GM18858 (cell line): ENCODE measurements at regions not wholly inside any gene's neighbourhood (a gene's known extent, or its start where the extent isn't known, plus 50 kb on each side); places are given as distances from the start of the nearest gene placed in this dataset.
"Not testable (repeated sequence)": the region's sequence is repeated elsewhere in the genome, so short reads cannot be mapped to it uniquely, and the experiment has no call there.

Source experiments
- ATAC-seq: cut with Tn5 transposase; IDR thresholded peaks from one replicate; pipeline ENCODE4 v1.9.1; 2021; ENCODE audit not compliant: unreplicated experiment

DNA sequence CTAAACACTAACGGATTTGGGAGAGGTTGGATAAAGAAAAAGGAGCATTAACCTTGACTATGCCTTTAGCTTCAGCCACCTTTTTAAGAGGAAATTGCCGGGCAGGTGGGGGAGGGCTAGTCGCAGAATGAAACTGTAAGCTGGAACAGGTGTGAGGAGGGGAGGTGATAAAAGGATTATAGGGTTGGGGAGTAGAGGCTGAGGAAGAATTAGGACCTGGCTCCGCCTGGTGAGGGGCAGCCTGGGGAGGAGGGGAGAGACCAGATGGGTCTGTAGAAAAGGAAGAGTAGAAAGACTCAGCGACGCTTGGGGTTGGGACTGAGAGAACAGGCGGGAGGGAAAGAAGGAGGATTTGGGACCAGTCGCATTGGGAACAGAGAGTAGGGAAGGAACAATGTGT is 376.4 kb upstream of the MEX3C start:
- not testable (repeated sequence) for ATAC-seq

DNA sequence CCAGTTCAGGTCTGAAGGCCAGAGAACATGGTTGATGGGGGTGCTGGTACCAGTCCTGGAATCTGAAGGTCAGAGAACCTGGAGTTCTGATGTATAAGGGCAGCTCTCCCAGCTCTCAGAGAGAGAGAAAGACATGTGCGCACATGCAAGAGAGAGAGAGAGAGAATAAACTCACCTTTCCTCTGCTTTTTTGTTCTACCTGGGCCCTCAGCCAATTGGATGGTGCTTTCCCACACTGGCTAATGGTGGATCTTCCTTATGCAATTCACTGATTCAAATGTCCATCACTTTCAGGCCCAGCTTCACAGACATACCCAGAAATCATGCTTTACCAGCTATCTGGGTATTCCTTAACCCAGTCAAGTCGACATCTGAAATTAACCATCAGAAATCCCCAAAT is 377.7 kb upstream of the MEX3C start:
- no peak for ATAC-seq

DNA sequence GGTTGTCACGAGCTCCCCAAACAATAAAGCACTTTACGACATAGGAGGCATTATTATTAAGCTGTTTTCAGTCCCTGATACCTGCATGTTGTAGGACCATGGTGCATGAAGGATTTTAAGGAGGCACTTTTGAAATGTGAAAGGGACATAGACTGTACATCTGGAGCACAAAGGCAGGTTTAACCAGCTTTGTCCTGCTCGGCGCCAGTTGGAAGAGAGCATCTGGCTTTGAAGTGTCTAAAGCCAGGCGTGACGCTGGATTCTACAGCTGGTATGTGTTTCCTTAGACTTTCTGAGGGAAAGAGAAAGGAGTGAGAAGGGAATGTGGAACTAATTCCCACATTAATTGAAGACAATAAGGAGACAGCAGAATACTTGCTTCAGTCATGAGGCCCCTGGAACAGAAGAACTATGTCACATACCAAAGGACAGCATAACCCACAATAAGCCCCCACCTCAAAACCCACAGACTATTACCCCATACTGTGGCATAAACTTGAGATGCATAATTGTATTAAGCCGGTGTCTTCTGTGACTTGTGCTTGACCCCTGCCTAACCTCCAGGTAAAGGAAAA is 381.0 kb upstream of the MEX3C start:
- no peak for ATAC-seq

DNA sequence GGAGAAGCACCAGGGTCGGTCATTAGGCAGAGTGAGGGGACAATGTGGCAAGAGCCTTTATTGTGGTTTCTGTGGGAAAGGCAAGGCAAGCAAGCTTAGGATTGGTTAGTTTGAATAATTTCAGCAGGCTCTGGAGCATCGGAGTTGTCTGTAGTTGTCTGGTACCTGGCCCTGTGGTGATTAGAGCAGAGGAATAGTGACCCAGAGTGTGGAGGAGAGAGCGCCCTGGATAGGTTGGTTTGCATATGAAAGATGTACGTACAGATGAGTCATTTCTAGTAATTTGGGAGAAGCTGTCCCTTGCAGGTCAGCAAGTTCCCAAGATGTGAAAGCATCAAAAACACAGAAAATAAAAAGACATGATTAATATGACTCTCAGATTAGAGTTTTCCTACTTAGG is 383.1 kb upstream of the MEX3C start:
- ATAC-seq = no peak

DNA sequence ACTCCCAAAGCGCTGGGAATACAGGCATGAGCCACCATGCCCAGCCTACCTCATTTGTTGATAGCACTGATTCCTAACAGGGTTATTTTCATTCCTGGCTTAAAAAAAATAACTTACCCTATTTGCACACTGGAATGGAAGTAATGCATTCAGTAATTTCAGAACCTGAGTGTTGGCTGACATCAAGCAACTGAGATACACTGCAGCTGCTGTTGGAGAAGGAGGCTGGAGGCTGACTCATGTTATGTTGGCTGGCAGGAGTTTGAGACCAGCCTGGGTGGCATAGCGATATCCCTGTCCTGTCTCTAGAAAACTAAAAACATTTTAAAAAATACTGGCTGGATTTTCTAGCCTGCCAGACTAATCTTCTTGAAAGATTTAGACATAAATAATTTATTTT is 385.1 kb upstream of the MEX3C start:
- no peak for ATAC-seq

- no peak for ATAC-seq
These were observed 391.1 kb upstream of the MEX3C start for GRCh38 chr18:51588616-51589015.

- ATAC-seq = no peak
These were observed 396.4 kb upstream of the MEX3C start for GRCh38 chr18:51593931-51594330.

DNA sequence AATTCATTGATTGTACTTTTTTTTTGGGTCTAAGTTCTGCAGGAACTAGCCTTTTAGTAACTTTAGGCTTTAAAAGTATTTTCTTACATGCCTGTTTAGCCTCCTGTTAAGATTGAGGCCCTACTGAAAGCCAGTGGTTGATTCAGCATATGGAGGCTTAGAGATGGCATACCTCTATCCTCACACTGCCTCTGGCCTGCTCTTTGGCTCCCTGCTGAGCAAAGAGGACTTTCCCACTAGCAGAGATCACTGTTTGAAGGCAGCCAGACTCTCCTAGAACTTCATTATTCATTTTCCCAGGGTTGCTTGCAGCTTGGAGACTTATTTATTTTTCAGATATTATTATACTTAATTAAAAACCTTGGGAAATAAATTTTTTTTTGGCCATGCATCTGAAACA is 405.6 kb upstream of the MEX3C start:
- no peak for ATAC-seq

- no peak for ATAC-seq
These were observed 406.1 kb upstream of the MEX3C start for GRCh38 chr18:51603551-51603950.

- ATAC-seq = no peak
These were observed 413.0 kb upstream of the MEX3C start for GRCh38 chr18:51610481-51610880.

GRCh38 chr18:51611326-51611725 is 413.8 kb upstream of the MEX3C start:
- ATAC-seq = no peak

DNA sequence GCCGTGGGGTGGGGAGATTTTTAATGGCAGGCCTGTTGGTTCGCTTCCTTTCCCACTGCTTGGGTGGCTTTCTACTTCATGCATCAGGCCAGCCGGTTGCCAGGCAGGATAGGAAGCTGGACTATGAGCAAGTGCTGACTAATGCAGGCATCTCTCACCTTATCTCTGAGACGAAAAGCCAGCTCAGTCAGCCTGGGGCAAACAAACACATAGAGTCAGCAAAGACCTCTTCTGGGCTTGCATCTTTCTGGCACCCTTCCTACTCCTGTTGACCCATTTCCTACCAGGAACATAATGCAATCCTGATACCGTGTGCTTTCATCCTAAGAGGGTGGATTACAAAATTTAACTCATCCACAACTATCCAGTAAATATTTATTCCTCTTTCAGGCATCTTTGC is 416.6 kb upstream of the MEX3C start:
- no peak for ATAC-seq

- ATAC-seq = no peak
These were observed 417.6 kb upstream of the MEX3C start for GRCh38 chr18:51614967-51615571.

GRCh38 chr18:51617167-51617566 is 419.7 kb upstream of the MEX3C start:
- ATAC-seq = no peak

- ATAC-seq = no peak
These were observed 420.2 kb upstream of the MEX3C start for GRCh38 chr18:51617572-51618260.

DNA sequence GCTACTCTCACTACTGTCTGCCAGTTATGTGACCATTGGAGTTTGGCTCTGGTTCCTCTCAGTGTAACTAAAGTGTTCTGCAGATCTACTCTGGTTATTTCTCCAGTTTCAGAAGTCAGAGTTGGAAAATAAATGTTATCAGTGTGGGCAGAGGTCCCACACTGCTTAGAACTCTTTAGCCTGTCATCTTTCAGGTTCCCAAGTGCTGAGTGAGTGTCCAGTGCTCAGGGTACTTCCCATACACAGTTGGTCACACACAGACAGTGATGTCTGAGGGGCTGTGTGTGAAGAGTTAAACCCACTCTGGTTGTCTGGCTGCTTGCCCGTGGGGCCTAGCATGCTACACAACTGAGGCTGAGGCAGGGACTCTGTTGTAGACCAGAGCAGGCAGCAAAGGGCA is 421.8 kb upstream of the MEX3C start:
- ATAC-seq = no peak

GRCh38 chr18:51621113-51621863 is 423.8 kb upstream of the MEX3C start:
- ATAC-seq = peak; percentile 59

- ATAC-seq = no peak
These were observed 424.3 kb upstream of the MEX3C start for GRCh38 chr18:51621864-51622160.

DNA sequence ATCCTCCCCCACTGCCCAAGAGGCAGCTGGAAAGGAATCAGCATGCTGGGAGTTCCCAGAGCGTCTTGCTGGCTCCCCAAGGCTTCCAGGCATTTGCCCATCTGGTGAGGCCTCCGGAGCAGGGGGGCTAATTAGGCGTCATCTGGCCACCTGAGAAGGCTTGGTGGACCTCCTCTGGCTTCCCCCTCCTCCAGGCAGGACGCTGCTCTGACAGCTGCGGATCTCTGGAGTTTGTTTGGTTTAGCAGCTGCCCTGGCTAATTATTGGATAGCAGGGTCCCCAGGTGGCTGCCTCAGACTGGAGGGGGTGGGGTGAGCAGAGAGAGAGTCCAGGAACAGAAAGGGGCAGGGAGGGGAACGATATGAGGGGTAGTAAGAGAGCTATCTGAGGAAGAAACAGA is 425.2 kb upstream of the MEX3C start:
- ATAC-seq = no peak

DNA sequence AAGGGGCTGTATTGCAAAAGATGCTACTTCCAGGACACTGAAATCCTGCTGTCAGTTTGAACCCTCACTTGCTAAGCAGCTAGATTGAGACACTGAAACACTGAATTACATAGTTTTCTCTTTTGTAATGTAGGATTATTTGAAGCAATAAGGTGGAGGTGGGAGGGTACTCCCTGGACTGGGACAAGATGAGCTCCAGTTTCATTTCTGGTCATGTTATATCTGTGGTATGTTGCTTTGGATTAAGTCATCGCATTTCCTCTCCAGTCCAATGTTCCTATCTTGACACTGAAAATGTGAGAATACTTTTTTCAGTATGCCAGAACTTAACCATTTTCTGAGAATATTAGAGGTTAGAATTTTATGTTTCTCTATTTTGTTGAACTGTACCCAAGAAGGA is 426.2 kb upstream of the MEX3C start:
- no peak for ATAC-seq

DNA sequence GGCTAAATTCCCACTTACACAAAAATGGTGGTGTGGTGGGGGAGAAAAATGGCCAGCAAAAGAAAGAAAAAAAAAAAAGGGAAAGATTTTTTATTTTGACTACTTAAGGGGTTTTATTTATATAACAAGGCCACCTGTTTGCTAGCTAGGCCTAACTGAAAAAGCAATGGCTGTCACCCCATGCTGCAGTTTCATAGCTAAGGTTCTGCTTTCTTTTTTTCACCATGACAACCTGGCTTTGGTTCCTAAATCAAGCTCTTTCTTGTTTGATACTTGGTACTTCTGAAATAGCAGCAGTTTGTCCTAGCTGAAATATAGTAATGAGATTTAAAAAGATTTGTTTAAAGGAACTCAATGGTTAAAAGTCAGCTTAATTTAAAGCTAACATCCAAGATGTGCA is 433.2 kb upstream of the MEX3C start:
- ATAC-seq = peak; percentile 57

DNA sequence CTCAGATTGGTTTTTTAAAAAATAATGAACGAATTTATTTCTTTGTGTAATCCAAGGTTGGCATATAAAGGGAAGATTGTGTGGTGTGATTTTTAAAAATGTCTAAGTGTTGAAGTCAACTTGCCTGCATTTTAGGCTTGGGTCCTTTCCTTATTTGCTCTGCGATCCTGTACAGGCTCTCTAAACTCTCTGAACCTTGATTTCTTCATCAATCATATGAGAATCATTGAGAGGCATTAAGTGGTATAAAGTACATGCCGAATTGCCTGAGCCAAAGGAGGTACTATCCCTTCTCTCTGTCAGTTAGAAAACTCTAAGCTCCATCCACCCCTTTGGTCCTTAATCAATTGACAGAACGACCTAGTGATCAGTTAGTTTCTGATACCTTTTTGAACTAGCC is 440.4 kb upstream of the MEX3C start:
- no peak for ATAC-seq
